Body of pancreas (tissue), 4 donors: ENCODE measurements at regions not wholly inside any gene's neighbourhood (a gene's known extent, or its start where the extent isn't known, plus 50 kb on each side); places are given as distances from the start of the nearest gene placed in this dataset.
A peak's percentile ranks its signal among the peaks of the same experiment; 100 is the strongest.
"Not testable (repeated sequence)": the region's sequence is repeated elsewhere in the genome, so short reads cannot be mapped to it uniquely, and the experiment has no call there.

Experiments
- ATAC-seq: fragments of 150-250 bp; one replicate; pipeline ENCODE4 v1.9.1; 2016
- DNase-seq, 4 donors: peaks; one replicate each; pipeline ENCODE4 v3.0.0-alpha.2; 2019
- H3K27ac ChIP-seq, 4 donors: fragments of 200-600 bp; sonication (generic); 1 replicate in 3 of 4; 2 replicates in 1 of 4; pipeline versions ENCODE4 v1.5.1 to v1.6.1; 2016 to 2019; ENCODE audit warnings: mild to moderate bottlenecking in 1 of 4, mixed read lengths in 1 of 4, moderate library complexity in 1 of 4
- H3K27me3 ChIP-seq, 2 donors: fragments of 200-600 bp; sonication (generic); one replicate each; pipeline ENCODE4 v1.6.0; 2016; ENCODE audit warnings: mild to moderate bottlenecking in 1 of 2
- H3K36me3 ChIP-seq, 2 donors: fragments of 200-600 bp; sonication (generic); replicated peaks in 1 of 2; 2 replicates each; pipeline ENCODE4 v1.5.1; 2016; ENCODE audit warnings: low read depth in 2 of 2; ENCODE audit not compliant: insufficient read depth in 1 of 2
- H3K4me1 ChIP-seq: fragments of 200-600 bp; sonication (generic); one replicate; pipeline ENCODE4 v1.6.0; 2016
- H3K4me3 ChIP-seq, 2 donors: fragments of 200-600 bp; sonication (generic); 1 replicate in 1 of 2; 2 replicates in 1 of 2; pipeline ENCODE4 v1.5.1; 2016 to 2019
- H3K9me3 ChIP-seq, 3 donors: fragments of 200-600 bp; sonication (generic); 1 replicate in 2 of 3; 2 replicates in 1 of 3; pipeline ENCODE4 v1.5.1; 2016
- CTCF ChIP-seq, 7 experiments: fragments of 450-650 bp in 4 of 7; fragments of 200-600 bp in 3 of 7; sonication (generic) in 3 of 7; IDR thresholded peaks; one replicate each; pipeline ENCODE4 v1.5.1; 2016 to 2019; ENCODE audit warnings: antibody characterized with exemption in 7 of 7
- POLR2A ChIP-seq, 3 donors: fragments of 450-650 bp; IDR thresholded peaks; one replicate each; pipeline ENCODE4 v1.6.1; 2016; ENCODE audit warnings: antibody characterized with exemption in 3 of 3, mild to moderate bottlenecking in 2 of 3
- WGBS, 2 donors: methylation state at CpG; one replicate each; pipeline ENCODE4 v1.1.5; 2017; 5-methylcytosine and 5-hydroxymethylcytosine counted together
- intact Hi-C: fragments of 100-400 bp; cut with DNase I; formaldehyde crosslinking; loops from one replicate; pipeline ENCODE4 v1.15.1; 2023

DNA sequence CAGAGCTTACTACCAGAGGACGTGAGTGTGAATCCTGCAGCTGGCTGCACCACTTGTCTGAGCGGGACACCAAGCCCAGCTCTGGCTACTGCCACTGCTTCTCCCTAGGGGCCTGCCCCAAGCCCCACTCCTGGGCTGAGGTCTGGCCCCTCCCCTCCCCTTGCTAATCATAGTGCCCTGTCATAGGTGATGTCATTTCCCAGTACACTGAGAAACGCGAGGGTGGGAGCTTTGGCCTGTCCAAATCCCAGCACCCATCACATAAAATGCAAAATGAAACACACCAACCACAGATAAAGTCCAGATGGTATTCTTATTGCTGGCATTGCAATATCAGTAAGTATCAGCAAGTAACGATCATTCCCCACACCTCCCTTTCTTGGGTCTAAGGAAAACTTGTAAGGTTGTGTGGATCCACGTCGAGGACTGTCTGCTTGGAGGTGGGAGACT is 77.7 kb downstream of the TOMM20 start:
- Histone ChIP-seq H3K4me1 (peaks cover 4% of the 10 kb centered on the region), H3K27ac (peak overlapping the region in 3 of 4 donors; percentile 1 to 42 (median 41)), H3K4me3 (no peak overlapping the region), H3K27me3 (no peaks in the 10 kb centered on the region), H3K36me3 (no peaks in the 10 kb centered on the region), H3K9me3 (no peaks in the 10 kb centered on the region)
- intact Hi-C loops, result loop anchor here (10.0 kb wide), 1 partner anchor 46 kb away; no protein-coding TSS in a partner anchor
- 52 to 65% methylated on average over 7 of the region's 7 CpGs for WGBS, 2 donors
- TF ChIP-seq POLR2A (IDR thresholded peaks at IDR 0.05), result no peak
- TF ChIP-seq CTCF (IDR thresholded peaks at IDR 0.05), result no peak
- DNase-seq (peak in 1 of 4 donors; percentile 27), ATAC-seq (peak; percentile 41)

- DNase-seq, H3K4me1 ChIP-seq, H3K27me3 ChIP-seq, H3K36me3 ChIP-seq, H3K9me3 ChIP-seq, H3K27ac ChIP-seq, ATAC-seq, H3K4me3 ChIP-seq: not testable (repeated sequence)
- 91 to 93% methylated on average over 17 to 21 of the region's 21 CpGs for WGBS, 2 donors
- intact Hi-C loops, result loop anchor here (10.0 kb wide), 1 partner anchor 45 kb away; no protein-coding TSS in a partner anchor
Observed at GRCh38 chr1:235049716-235050378, 78.8 kb downstream of the TOMM20 start.

DNA sequence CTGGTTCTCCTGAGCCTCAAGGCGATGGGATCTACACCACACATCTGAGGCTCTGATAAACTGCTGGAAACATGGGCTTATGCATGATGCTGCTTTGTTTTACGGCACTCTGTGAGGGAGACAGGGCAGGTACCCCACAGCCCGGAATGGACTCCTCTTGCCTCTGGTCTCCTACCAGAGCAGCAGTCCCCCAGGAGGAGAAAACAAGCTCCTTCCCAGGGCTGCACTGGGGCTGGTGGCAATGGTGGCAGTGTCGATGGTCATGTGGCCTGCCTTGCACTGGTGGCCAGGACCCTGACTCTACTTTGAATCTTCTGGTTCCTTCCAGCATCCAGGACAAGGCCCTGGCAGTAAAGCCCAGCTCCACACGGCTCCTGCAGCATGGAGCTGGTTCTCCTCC is 79.4 kb downstream of the TOMM20 start:
- H3K27me3 ChIP-seq, result no peaks in the 10 kb centered on the region
- no peak overlapping the region for H3K4me3 ChIP-seq
- ATAC-seq (no peak), DNase-seq (no peak)
- WGBS, 2 donors, result 91 to 98% methylated on average over 3 to 5 of the region's 5 CpGs
- H3K36me3 ChIP-seq, result no peaks in the 10 kb centered on the region
- H3K27ac ChIP-seq, result no peak overlapping the region
- no peak for TF ChIP-seq POLR2A (IDR thresholded peaks at IDR 0.05)
- intact Hi-C loops, result no loop called here
- H3K4me1 ChIP-seq, result peaks cover 4% of the 10 kb centered on the region
- no peaks in the 10 kb centered on the region for H3K9me3 ChIP-seq

- no peak for ATAC-seq
Observed at GRCh38 chr1:235047331-235047871, 81.2 kb downstream of the TOMM20 start.

DNA sequence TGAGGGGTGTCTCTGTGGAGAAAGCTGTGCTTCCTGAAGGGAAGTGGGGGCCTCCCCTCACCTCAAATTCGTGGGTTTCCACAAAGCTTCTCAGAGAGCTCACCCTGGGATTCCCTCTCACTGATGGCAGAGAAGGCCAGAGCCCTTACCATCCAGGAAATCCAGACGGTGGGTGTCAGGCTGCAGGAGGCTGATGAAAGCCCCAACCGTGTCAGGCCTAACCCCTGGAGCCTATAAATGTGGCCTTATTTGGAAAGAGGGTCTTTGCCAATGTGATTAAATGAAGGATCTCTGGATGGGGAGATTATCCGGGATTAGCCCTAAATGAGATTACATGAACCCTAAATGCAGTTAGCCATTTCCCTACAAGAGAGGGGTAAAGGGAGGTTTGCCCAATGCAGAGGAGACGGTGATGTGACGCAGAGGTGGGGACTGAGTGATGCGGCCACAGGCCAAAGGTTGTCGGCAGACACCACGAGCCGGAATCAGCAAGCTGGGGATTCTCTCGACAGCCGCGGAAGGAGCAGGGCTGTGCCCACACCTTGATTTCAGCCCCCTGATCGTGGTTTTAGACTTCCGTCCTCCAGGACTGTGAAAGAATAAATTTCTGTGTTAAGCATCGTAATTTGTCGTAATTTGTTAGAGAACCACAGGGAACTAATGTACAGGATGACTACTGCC is 82.6 kb downstream of the TOMM20 start:
- intact Hi-C loops, result no loop called here
- no peak for TF ChIP-seq POLR2A (IDR thresholded peaks at IDR 0.05)
- TF ChIP-seq CTCF (IDR thresholded peaks at IDR 0.05), result no peak
- no peak overlapping the region for H3K27ac ChIP-seq

More at GRCh38 chr1:235047331-235047871, 81.2 kb downstream of the TOMM20 start:
- H3K4me1 ChIP-seq, result peaks cover 4% of the 10 kb centered on the region
- no peak for DNase-seq
- no peak overlapping the region for H3K4me3 ChIP-seq
- H3K27ac ChIP-seq, result peak overlapping the region in 2 of 4 donors; percentile 63 to 66
- no peaks in the 10 kb centered on the region for H3K27me3 ChIP-seq
- no peak for TF ChIP-seq CTCF (IDR thresholded peaks at IDR 0.05)
- no peak for TF ChIP-seq POLR2A (IDR thresholded peaks at IDR 0.05)
- 81 to 87% methylated on average over 4 to 6 of the region's 6 CpGs for WGBS, 2 donors
- no peaks in the 10 kb centered on the region for H3K9me3 ChIP-seq
- intact Hi-C loops, result no loop called here
- no peaks in the 10 kb centered on the region for H3K36me3 ChIP-seq

More for the DNA sequence above, 82.6 kb downstream of the TOMM20 start:
- H3K4me1 ChIP-seq, result no peaks in the 10 kb centered on the region
- no peaks in the 10 kb centered on the region for H3K9me3 ChIP-seq
- 88 to 96% methylated on average over 14 to 17 of the region's 17 CpGs for WGBS, 2 donors
- no peak for DNase-seq
- no peaks in the 10 kb centered on the region for H3K36me3 ChIP-seq
- no peak for ATAC-seq
- no peak overlapping the region for H3K4me3 ChIP-seq
- H3K27me3 ChIP-seq, result no peaks in the 10 kb centered on the region
